Duodenal mucosa (tissue), 2 donors: ENCODE measurements at regions not wholly inside any gene's neighbourhood (a gene's known extent, or its start where the extent isn't known, plus 50 kb on each side); places are given as distances from the start of the nearest gene placed in this dataset.
"Not testable (repeated sequence)": the region's sequence is repeated elsewhere in the genome, so short reads cannot be mapped to it uniquely, and the experiment has no call there.

Source experiments
- H3K27ac ChIP-seq: one replicate; pipeline ENCODE4 v1.7.0; 2013; ENCODE audit warnings: low read depth, low read length
- H3K27me3 ChIP-seq, 2 donors: one replicate each; pipeline ENCODE4 v1.7.0; 2013; ENCODE audit warnings: low read length in 2 of 2, control low read depth in 1 of 2; ENCODE audit not compliant: insufficient read depth in 2 of 2, control insufficient read depth in 1 of 2
- H3K36me3 ChIP-seq, 2 donors: one replicate each; pipeline ENCODE4 v1.7.0; 2013; ENCODE audit warnings: low read length in 2 of 2, control low read depth in 1 of 2; ENCODE audit not compliant: insufficient read depth in 2 of 2, control insufficient read depth in 1 of 2
- H3K4me1 ChIP-seq, 2 donors: one replicate each; pipeline ENCODE4 v1.7.0; 2013; ENCODE audit warnings: low read length in 2 of 2, control low read depth in 1 of 2; ENCODE audit not compliant: insufficient read depth in 2 of 2, control insufficient read depth in 1 of 2
- H3K4me3 ChIP-seq, 2 donors: one replicate each; pipeline ENCODE4 v1.7.0; 2013; ENCODE audit warnings: low read length in 2 of 2, low read depth in 1 of 2
- H3K9ac ChIP-seq, 2 donors: one replicate each; pipeline ENCODE4 v1.7.0; 2013; ENCODE audit warnings: low read length in 2 of 2, low read depth in 1 of 2
- H3K9me3 ChIP-seq, 2 donors: one replicate each; pipeline ENCODE4 v1.7.0; 2013; ENCODE audit warnings: low read length in 2 of 2, control low read depth in 1 of 2; ENCODE audit not compliant: control insufficient read depth in 1 of 2

GRCh38 chr6:135626001-135626400, 128.5 kb upstream of the AHI1 start:
- not testable (repeated sequence) for H3K36me3 ChIP-seq, H3K4me3 ChIP-seq, H3K4me1 ChIP-seq, H3K9me3 ChIP-seq, H3K27ac ChIP-seq, H3K9ac ChIP-seq, H3K27me3 ChIP-seq

GRCh38 chr6:135627092-135627715, 129.7 kb upstream of the AHI1 start:
- Histone ChIP-seq H3K36me3 (no peaks in the 10 kb centered on the region), H3K4me1 (peaks cover 0 to 3% of the 10 kb centered on the region in 2 donors), H3K27me3 (no peaks in the 10 kb centered on the region), H3K4me3 (no peak overlapping the region), H3K9ac (no peak overlapping the region), H3K27ac (no peak overlapping the region), H3K9me3 (no peaks in the 10 kb centered on the region)

GRCh38 chr6:135630789-135631376, 133.3 kb upstream of the AHI1 start:
- peaks cover 0 to 3% of the 10 kb centered on the region in 2 donors for H3K4me1 ChIP-seq
- no peak overlapping the region for H3K4me3 ChIP-seq
- no peak overlapping the region for H3K27ac ChIP-seq

GRCh38 chr6:135631821-135632220, 134.3 kb upstream of the AHI1 start:
- no peak overlapping the region for H3K9ac ChIP-seq
- peaks cover 0 to 3% of the 10 kb centered on the region in 2 donors for H3K4me1 ChIP-seq
- no peak overlapping the region for H3K27ac ChIP-seq
- H3K4me3 ChIP-seq: no peak overlapping the region
- H3K9me3 ChIP-seq: no peaks in the 10 kb centered on the region
- H3K36me3 ChIP-seq: no peaks in the 10 kb centered on the region
- no peaks in the 10 kb centered on the region for H3K27me3 ChIP-seq

More at GRCh38 chr6:135630789-135631376, 133.3 kb upstream of the AHI1 start:
- H3K27me3 ChIP-seq: no peaks in the 10 kb centered on the region
- no peaks in the 10 kb centered on the region for H3K36me3 ChIP-seq
- no peak overlapping the region for H3K9ac ChIP-seq
- H3K9me3 ChIP-seq: no peaks in the 10 kb centered on the region

GRCh38 chr6:135633573-135633972, 136.0 kb upstream of the AHI1 start:
- no peak overlapping the region for H3K27ac ChIP-seq
- no peaks in the 10 kb centered on the region for H3K9me3 ChIP-seq
- H3K9ac ChIP-seq: no peak overlapping the region
- peaks cover 0 to 3% of the 10 kb centered on the region in 2 donors for H3K4me1 ChIP-seq
- no peak overlapping the region for H3K4me3 ChIP-seq
- no peaks in the 10 kb centered on the region for H3K27me3 ChIP-seq
- H3K36me3 ChIP-seq: no peaks in the 10 kb centered on the region

GRCh38 chr6:135637701-135638100, 140.2 kb upstream of the AHI1 start:
- Histone ChIP-seq H3K27ac (no peak overlapping the region), H3K9ac (no peak overlapping the region), H3K9me3 (no peaks in the 10 kb centered on the region), H3K27me3 (no peaks in the 10 kb centered on the region), H3K36me3 (no peaks in the 10 kb centered on the region), H3K4me3 (no peak overlapping the region), H3K4me1 (no peaks in the 10 kb centered on the region)

GRCh38 chr6:135638108-135638507, 140.6 kb upstream of the AHI1 start:
- H3K36me3 ChIP-seq: no peaks in the 10 kb centered on the region
- no peaks in the 10 kb centered on the region for H3K9me3 ChIP-seq
- no peaks in the 10 kb centered on the region for H3K4me1 ChIP-seq
- no peaks in the 10 kb centered on the region for H3K27me3 ChIP-seq
- no peak overlapping the region for H3K27ac ChIP-seq
- H3K9ac ChIP-seq: no peak overlapping the region
- no peak overlapping the region for H3K4me3 ChIP-seq

GRCh38 chr6:135640048-135640447, 142.5 kb upstream of the AHI1 start:
- no peaks in the 10 kb centered on the region for H3K36me3 ChIP-seq
- H3K9me3 ChIP-seq: no peaks in the 10 kb centered on the region
- H3K27ac ChIP-seq: no peak overlapping the region
- no peaks in the 10 kb centered on the region for H3K27me3 ChIP-seq
- no peak overlapping the region for H3K4me3 ChIP-seq
- H3K4me1 ChIP-seq: no peaks in the 10 kb centered on the region
- H3K9ac ChIP-seq: no peak overlapping the region

GRCh38 chr6:135640449-135641111, 143.0 kb upstream of the AHI1 start:
- Histone ChIP-seq H3K27me3 (no peaks in the 10 kb centered on the region), H3K9ac (no peak overlapping the region), H3K36me3 (no peaks in the 10 kb centered on the region), H3K4me3 (no peak overlapping the region), H3K9me3 (no peaks in the 10 kb centered on the region), H3K4me1 (no peaks in the 10 kb centered on the region), H3K27ac (no peak overlapping the region)

- Histone ChIP-seq H3K4me3 (no peak overlapping the region), H3K4me1 (no peaks in the 10 kb centered on the region)
Observed at GRCh38 chr6:135642912-135643311, 145.4 kb upstream of the AHI1 start.

More at GRCh38 chr6:135642912-135643311, 145.4 kb upstream of the AHI1 start:
- no peak overlapping the region for H3K9ac ChIP-seq
- H3K27me3 ChIP-seq: no peaks in the 10 kb centered on the region
- H3K9me3 ChIP-seq: no peaks in the 10 kb centered on the region
- H3K27ac ChIP-seq: no peak overlapping the region
- no peaks in the 10 kb centered on the region for H3K36me3 ChIP-seq
